Fibroblast of lung (primary cell): ENCODE measurements at regions not wholly inside any gene's neighbourhood (a gene's known extent, or its start where the extent isn't known, plus 50 kb on each side); places are given as distances from the start of the nearest gene placed in this dataset.

Source experiments
- CTCF ChIP-seq, 2 donors: IDR thresholded peaks in 1 of 2; conservative IDR thresholded peaks in 1 of 2; 1 replicate in 1 of 2; 2 replicates in 1 of 2; pipeline ENCODE4 v1.5.1; 2011 to 2012; ENCODE audit warnings: low read length in 2 of 2, control low read depth in 1 of 2, inconsistent platforms in 1 of 2, low read depth in 1 of 2, mild to moderate bottlenecking in 1 of 2
- EZH2 ChIP-seq: IDR thresholded peaks from 2 replicates; pipeline ENCODE4 v1.5.1; 2012; ENCODE audit warnings: low read length, control low read depth, mild to moderate bottlenecking; ENCODE audit errors: missing control alignments

GRCh38 chr12:126232711-126233110, 1167.5 kb downstream of the AACS start:
- TF ChIP-seq CTCF (conservative IDR thresholded peaks at IDR 0.05 in 1 of 2, IDR thresholded peaks at IDR 0.05 in 1 of 2; ENCODE audit: low read depth in 1 of 2, low read length in 2 of 2), result no peak
- TF ChIP-seq EZH2, result no peak
